Thyroid gland (tissue), 4 donors: ENCODE measurements at regions not wholly inside any gene's neighbourhood (a gene's known extent, or its start where the extent isn't known, plus 50 kb on each side); places are given as distances from the start of the nearest gene placed in this dataset.
"Not testable (repeated sequence)": the region's sequence is repeated elsewhere in the genome, so short reads cannot be mapped to it uniquely, and the experiment has no call there.

Experiments
- DNase-seq, 2 donors: peaks; one replicate each; pipeline ENCODE4 v3.0.0-alpha.2; 2019
- H3K27ac ChIP-seq, 3 donors: fragments of 200-600 bp; sonication (generic); 1 replicate in 2 of 3; 2 replicates in 1 of 3; pipeline ENCODE4 v1.5.1; 2016 to 2019; ENCODE audit warnings: mild to moderate bottlenecking in 1 of 3, moderate library complexity in 1 of 3
- H3K27me3 ChIP-seq: fragments of 200-600 bp; sonication (generic); one replicate; pipeline ENCODE4 v1.5.1; 2019
- H3K36me3 ChIP-seq, 2 donors: fragments of 200-600 bp; sonication (generic); one replicate each; pipeline ENCODE4 v1.5.1; 2016 to 2019
- H3K4me1 ChIP-seq, 2 donors: fragments of 200-600 bp; sonication (generic); one replicate each; pipeline ENCODE4 v1.5.1; 2017 to 2019
- H3K4me3 ChIP-seq, 3 donors: fragments of 200-600 bp; sonication (generic); replicated peaks in 1 of 3; 1 replicate in 2 of 3; 2 replicates in 1 of 3; pipeline ENCODE4 v1.5.1; 2016; ENCODE audit warnings: mild to moderate bottlenecking in 1 of 3
- H3K9me3 ChIP-seq: fragments of 200-600 bp; sonication (generic); one replicate; pipeline ENCODE4 v1.5.1; 2017
- CTCF ChIP-seq, 6 experiments: fragments of 200-600 bp in 3 of 6; fragments of 450-650 bp in 3 of 6; sonication (generic) in 3 of 6; IDR thresholded peaks; one replicate each; pipeline ENCODE4 v1.5.1; 2016 to 2019; ENCODE audit warnings: antibody characterized with exemption in 6 of 6, mild to moderate bottlenecking in 2 of 6, inconsistent platforms in 1 of 6, moderate library complexity in 1 of 6
- POLR2A ChIP-seq, 2 donors: fragments of 450-650 bp; IDR thresholded peaks; one replicate each; pipeline ENCODE4 v1.6.1; 2017; ENCODE audit warnings: antibody characterized with exemption in 2 of 2, mild to moderate bottlenecking in 2 of 2, moderate library complexity in 1 of 2
- WGBS, 2 donors: methylation state at CpG; one replicate each; pipeline ENCODE4 v1.1.5; 2017; 5-methylcytosine and 5-hydroxymethylcytosine counted together
- intact Hi-C: fragments of 100-400 bp; cut with DNase I; formaldehyde crosslinking; loops from one replicate; pipeline ENCODE4 v1.15.1; 2023

- Histone ChIP-seq H3K36me3 (no peaks in the 10 kb centered on the region), H3K9me3 (no peaks in the 10 kb centered on the region), H3K27me3 (no peaks in the 10 kb centered on the region), H3K27ac (no peak overlapping the region), H3K4me3 (no peak overlapping the region), H3K4me1 (no peaks in the 10 kb centered on the region)
- DNase-seq: no peak
- intact Hi-C loops: no loop called here
- TF ChIP-seq CTCF (IDR thresholded peaks at IDR 0.05) (no peak), POLR2A (IDR thresholded peaks at IDR 0.05) (no peak)
Measured at GRCh38 chr6:111925296-111925695, 52.0 kb upstream of the FYN start.

GRCh38 chr6:111926731-111927302, 53.6 kb upstream of the FYN start:
- Histone ChIP-seq H3K27ac (no peak overlapping the region), H3K9me3 (no peaks in the 10 kb centered on the region), H3K27me3 (no peaks in the 10 kb centered on the region), H3K4me3 (no peak overlapping the region), H3K4me1 (no peaks in the 10 kb centered on the region), H3K36me3 (no peaks in the 10 kb centered on the region)
- no peak for TF ChIP-seq CTCF (IDR thresholded peaks at IDR 0.05)
- no peak for TF ChIP-seq POLR2A (IDR thresholded peaks at IDR 0.05)
- intact Hi-C loops: no loop called here
- 80 to 81% methylated on average over 7 of the region's 7 CpGs for WGBS, 2 donors
- DNase-seq: no peak

- H3K36me3 ChIP-seq: no peaks in the 10 kb centered on the region
- DNase-seq: no peak
- H3K27me3 ChIP-seq: no peaks in the 10 kb centered on the region
- no peaks in the 10 kb centered on the region for H3K9me3 ChIP-seq
- no peaks in the 10 kb centered on the region for H3K4me1 ChIP-seq
- no peak overlapping the region for H3K4me3 ChIP-seq
- no peak overlapping the region for H3K27ac ChIP-seq
- 76 to 82% methylated on average over 7 of the region's 7 CpGs for WGBS, 2 donors
- TF ChIP-seq POLR2A (IDR thresholded peaks at IDR 0.05) (no peak), CTCF (IDR thresholded peaks at IDR 0.05) (no peak)
- intact Hi-C loops: no loop called here
Measured at GRCh38 chr6:111927321-111927720, 54.1 kb upstream of the FYN start.

- Histone ChIP-seq H3K4me1 (no peaks in the 10 kb centered on the region), H3K27ac (no peak overlapping the region), H3K9me3 (no peaks in the 10 kb centered on the region), H3K4me3 (no peak overlapping the region), H3K36me3 (no peaks in the 10 kb centered on the region), H3K27me3 (no peaks in the 10 kb centered on the region)
- intact Hi-C loops: no loop called here
- WGBS, 2 donors: 95 to 96% methylated on average over 1 of the region's 1 CpG
- DNase-seq: no peak
- TF ChIP-seq POLR2A (IDR thresholded peaks at IDR 0.05) (no peak), CTCF (IDR thresholded peaks at IDR 0.05) (no peak)
Measured at GRCh38 chr6:111928139-111928538, 54.9 kb upstream of the FYN start.

GRCh38 chr6:111934611-111935010, 61.4 kb upstream of the FYN start:
- intact Hi-C loops, H3K9me3 ChIP-seq, H3K36me3 ChIP-seq, H3K27me3 ChIP-seq, H3K27ac ChIP-seq, H3K4me3 ChIP-seq: not testable (repeated sequence)
- H3K4me1 ChIP-seq: peaks cover 13 to 14% of the 10 kb centered on the region in 2 donors
- 29 to 31% methylated on average over 1 to 5 of the region's 5 CpGs for WGBS, 2 donors
- DNase-seq: peak; percentile 42 to 61

GRCh38 chr6:111936718-111937117, 63.5 kb upstream of the FYN start:
- no peak for DNase-seq
- Histone ChIP-seq H3K27ac (no peak overlapping the region), H3K4me1 (peaks cover 13 to 14% of the 10 kb centered on the region in 2 donors), H3K36me3 (no peaks in the 10 kb centered on the region), H3K9me3 (no peaks in the 10 kb centered on the region), H3K27me3 (no peaks in the 10 kb centered on the region), H3K4me3 (no peak overlapping the region)
- TF ChIP-seq CTCF (IDR thresholded peaks at IDR 0.05) (no peak), POLR2A (IDR thresholded peaks at IDR 0.05) (no peak)
- intact Hi-C loops: no loop called here
